ENCODE measurements at regions not wholly inside any gene's neighbourhood (a gene's known extent, or its start where the extent isn't known, plus 50 kb on each side); places are given as distances from the start of the nearest gene placed in this dataset.
A peak's percentile ranks its signal among the peaks of the same experiment; 100 is the strongest.
"Not testable (repeated sequence)": the region's sequence is repeated elsewhere in the genome, so short reads cannot be mapped to it uniquely, and the experiment has no call there.

GRCh38 chr11:55431541-55431940 is 63.8 kb downstream of the OR4A15 start:
- H3K36me3 Mint-ChIP-seq, H3K27me3 Mint-ChIP-seq, H3K27ac Mint-ChIP-seq, ATAC-seq, H3K4me3 Mint-ChIP-seq, DNase-seq, POLR2A ChIA-PET, H3K4me1 Mint-ChIP-seq: not testable (repeated sequence)
- peaks cover 7 to 34% (median 20%) of the 10 kb centered on the region in 9 donors for H3K9me3 Mint-ChIP-seq

DNA sequence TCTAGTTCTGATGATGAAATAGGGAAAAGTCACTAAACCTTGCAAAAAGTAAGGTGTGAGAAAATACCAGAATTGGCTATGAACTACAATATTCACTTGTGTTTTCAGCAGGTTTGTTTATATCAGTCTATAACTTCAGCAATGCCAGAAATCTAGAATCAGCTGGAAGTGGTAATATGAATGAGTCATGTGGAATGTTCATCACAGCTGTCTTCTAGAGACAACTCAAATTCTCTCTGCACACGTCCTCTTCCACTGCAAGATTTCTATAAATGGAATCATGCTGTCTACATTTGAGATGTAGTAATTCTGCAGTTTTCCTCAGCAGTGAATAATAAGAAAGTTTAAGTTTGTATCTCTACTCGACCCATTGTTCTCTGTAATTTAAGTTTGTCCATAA is 89.9 kb downstream of the OR4A15 start:
- Mint-ChIP-seq H3K9me3 (peaks cover 0 to 32% (median 10%) of the 10 kb centered on the region in 9 donors), H3K27ac (no peak overlapping the region), H3K27me3 (no peaks in the 10 kb centered on the region), H3K36me3 (no peaks in the 10 kb centered on the region), H3K4me1 (no peaks in the 10 kb centered on the region), H3K4me3 (no peak overlapping the region)
- POLR2A ChIA-PET: no interaction called here
- DNase-seq (no peak), ATAC-seq (no peak)

DNA sequence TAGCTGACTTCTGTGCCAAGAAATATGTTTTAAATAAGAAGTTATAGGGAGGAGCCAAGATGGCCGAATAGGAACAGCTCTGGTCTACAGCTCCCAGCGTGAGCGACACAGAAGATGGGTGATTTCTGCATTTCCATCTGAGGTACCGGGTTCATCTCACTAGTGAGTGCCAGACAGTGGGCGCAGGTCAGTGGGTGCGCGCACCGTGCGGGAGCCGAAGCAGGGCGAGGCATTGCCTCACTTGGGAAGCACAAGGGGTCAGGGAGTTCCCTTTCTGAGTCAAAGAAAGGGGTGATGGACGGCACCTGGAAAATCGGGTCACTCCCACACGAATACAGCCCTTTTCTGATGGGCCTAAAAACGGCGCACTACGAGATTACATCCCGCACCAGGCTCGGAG is 92.1 kb downstream of the OR4A15 start:
- POLR2A ChIA-PET, DNase-seq, ATAC-seq, H3K4me1 Mint-ChIP-seq, H3K27me3 Mint-ChIP-seq, H3K4me3 Mint-ChIP-seq, H3K36me3 Mint-ChIP-seq: not testable (repeated sequence)
- H3K9me3 Mint-ChIP-seq: peaks cover 0 to 29% (median 9%) of the 10 kb centered on the region in 9 donors
- peak overlapping the region in 1 of 10 donors; percentile 59 for H3K27ac Mint-ChIP-seq

- Mint-ChIP-seq H3K36me3 (no peaks in the 10 kb centered on the region), H3K4me1 (no peaks in the 10 kb centered on the region), H3K27ac (no peak overlapping the region), H3K4me3 (no peak overlapping the region), H3K27me3 (no peaks in the 10 kb centered on the region), H3K9me3 (peaks cover 0 to 44% (median 16%) of the 10 kb centered on the region in 9 donors)
- POLR2A ChIA-PET: no interaction called here
- ATAC-seq (no peak), DNase-seq (no peak)
Measured at GRCh38 chr11:55474321-55474720, 79.9 kb upstream of the OR4C15 start.

- ATAC-seq (no peak), DNase-seq (no peak)
- Mint-ChIP-seq H3K27ac (no peak overlapping the region), H3K9me3 (peaks cover 10 to 42% (median 22%) of the 10 kb centered on the region in 9 donors), H3K27me3 (no peaks in the 10 kb centered on the region), H3K4me3 (no peak overlapping the region), H3K36me3 (peaks cover 0 to 19% (median 0%) of the 10 kb centered on the region in 3 donors), H3K4me1 (no peaks in the 10 kb centered on the region)
- POLR2A ChIA-PET: no interaction called here
Measured at GRCh38 chr11:55481416-55481815, 72.9 kb upstream of the OR4C15 start.

DNA sequence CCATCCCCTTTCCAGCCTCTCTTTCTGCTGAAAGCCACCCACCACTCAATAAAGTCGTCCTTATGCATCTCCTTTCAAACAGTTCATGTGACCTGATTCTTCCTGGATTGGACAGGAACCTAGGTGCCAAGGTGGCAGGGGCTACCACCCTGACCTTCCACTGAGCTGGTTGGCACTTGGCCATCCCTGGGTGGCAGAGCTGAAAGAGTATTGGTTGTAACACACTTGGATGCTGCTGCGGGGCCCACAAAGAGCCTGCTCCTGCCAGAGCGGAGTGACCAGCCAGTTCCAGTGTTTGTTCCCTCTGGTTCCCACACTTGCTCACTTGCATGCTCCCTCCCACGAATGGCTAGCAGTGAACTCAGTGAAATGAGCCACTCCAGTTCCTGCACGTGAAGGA is 57.2 kb upstream of the OR4C15 start:
- Mint-ChIP-seq H3K4me1 (no peaks in the 10 kb centered on the region), H3K27me3 (no peaks in the 10 kb centered on the region), H3K9me3 (peaks cover 12 to 77% (median 42%) of the 10 kb centered on the region in 9 donors), H3K36me3 (peaks cover 0 to 10% (median 0%) of the 10 kb centered on the region in 3 donors), H3K27ac (no peak overlapping the region), H3K4me3 (no peak overlapping the region)
- DNase-seq: no peak
- ATAC-seq: no peak
- POLR2A ChIA-PET: no interaction called here

GRCh38 chr11:55501014-55501413 is 53.3 kb upstream of the OR4C15 start:
- no peaks in the 10 kb centered on the region for H3K27me3 Mint-ChIP-seq
- DNase-seq (no peak), ATAC-seq (no peak)
- no peaks in the 10 kb centered on the region for H3K4me1 Mint-ChIP-seq
- H3K36me3 Mint-ChIP-seq: peaks cover 0 to 5% (median 0%) of the 10 kb centered on the region in 3 donors
- POLR2A ChIA-PET: no interaction called here
- peaks cover 16 to 67% (median 36%) of the 10 kb centered on the region in 9 donors for H3K9me3 Mint-ChIP-seq
- H3K27ac Mint-ChIP-seq: no peak overlapping the region
- H3K4me3 Mint-ChIP-seq: no peak overlapping the region

DNA sequence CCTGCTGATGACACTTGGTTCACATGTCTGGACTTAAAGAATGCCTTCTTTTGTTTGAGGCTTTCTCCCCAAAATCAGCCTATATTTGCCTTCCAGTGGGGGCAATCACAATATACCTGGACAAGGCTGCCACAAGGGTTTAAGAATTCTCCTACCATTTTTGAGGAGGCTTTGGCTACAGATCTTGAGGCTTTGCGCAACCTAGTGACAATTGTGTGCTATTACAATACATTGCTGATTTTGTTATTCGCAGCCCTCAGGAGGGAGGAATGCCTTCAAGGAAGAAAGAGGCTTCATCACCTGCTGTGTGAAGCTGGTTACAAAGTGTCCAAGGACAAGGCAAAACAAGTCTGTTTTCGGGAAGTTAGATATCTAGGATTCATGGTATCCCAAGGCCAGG is 50.8 kb upstream of the OR4C15 start:
- no peak for ATAC-seq
- H3K27ac Mint-ChIP-seq: no peak overlapping the region
- H3K36me3 Mint-ChIP-seq: peaks cover 0 to 5% (median 0%) of the 10 kb centered on the region in 3 donors
- H3K27me3 Mint-ChIP-seq: no peaks in the 10 kb centered on the region
- H3K9me3 Mint-ChIP-seq: peaks cover 13 to 49% (median 27%) of the 10 kb centered on the region in 9 donors
- no peak overlapping the region for H3K4me3 Mint-ChIP-seq
- H3K4me1 Mint-ChIP-seq: no peaks in the 10 kb centered on the region
- POLR2A ChIA-PET: no interaction called here
- DNase-seq: no peak

Data from naive thymus-derived CD8-positive, alpha-beta T cell (primary cell).